ENCODE measurements at regions not wholly inside any gene's neighbourhood (a gene's known extent, or its start where the extent isn't known, plus 50 kb on each side); places are given as distances from the start of the nearest gene placed in this dataset.

GRCh38 chr7:95718577-95719410 lies 53.6 kb upstream of the DYNC1I1 start:
- no peak for DNase-seq

- no peak for DNase-seq
These were observed 55.8 kb upstream of the DYNC1I1 start for GRCh38 chr7:95716357-95717122.

- DNase-seq = no peak
These were observed 57.1 kb upstream of the DYNC1I1 start for GRCh38 chr7:95715274-95715673.

- no peak for DNase-seq
These were observed 61.6 kb upstream of the DYNC1I1 start for GRCh38 chr7:95710711-95711110.

GRCh38 chr7:95700917-95701316 lies 71.4 kb upstream of the DYNC1I1 start:
- no peak for DNase-seq

- no peak for DNase-seq
These were observed 78.0 kb upstream of the DYNC1I1 start for GRCh38 chr7:95694334-95694733.

- DNase-seq = peak; percentile 8
These were observed 78.6 kb upstream of the DYNC1I1 start for GRCh38 chr7:95693551-95694333.

- DNase-seq = no peak
These were observed 80.9 kb upstream of the DYNC1I1 start for GRCh38 chr7:95691464-95691863.

- DNase-seq = peak; percentile 33
These were observed 81.9 kb upstream of the DYNC1I1 start for GRCh38 chr7:95690367-95690947.

- DNase-seq = no peak
These were observed 83.3 kb upstream of the DYNC1I1 start for GRCh38 chr7:95688931-95689495.

GRCh38 chr7:95687759-95688343 lies 84.5 kb upstream of the DYNC1I1 start:
- peak; percentile 14 for DNase-seq

- peak; percentile 38 for DNase-seq
These were observed 86.2 kb upstream of the DYNC1I1 start for GRCh38 chr7:95686109-95686508.

GRCh38 chr7:95684505-95684904 lies 87.8 kb upstream of the DYNC1I1 start:
- DNase-seq = no peak

- DNase-seq = peak; percentile 15
These were observed 87.7 kb upstream of the PDK4 start for GRCh38 chr7:95684037-95684436.

- no peak for DNase-seq
These were observed 86.6 kb upstream of the PDK4 start for GRCh38 chr7:95682913-95683312.

GRCh38 chr7:95676691-95677090 lies 80.4 kb upstream of the PDK4 start:
- DNase-seq = no peak

GRCh38 chr7:95675632-95676031 lies 79.3 kb upstream of the PDK4 start:
- DNase-seq = no peak

- DNase-seq = no peak
These were observed 78.7 kb upstream of the PDK4 start for GRCh38 chr7:95675016-95675415.

- no peak for DNase-seq
These were observed 77.8 kb upstream of the PDK4 start for GRCh38 chr7:95674101-95674500.

- no peak for DNase-seq
These were observed 76.1 kb upstream of the PDK4 start for GRCh38 chr7:95672434-95672833.

GRCh38 chr7:95669513-95669912 lies 73.2 kb upstream of the PDK4 start:
- no peak for DNase-seq

GRCh38 chr7:95668504-95669018 lies 72.2 kb upstream of the PDK4 start:
- DNase-seq = no peak

Measured in fibroblast of skin of abdomen (primary cell).